Endothelial cell of umbilical vein (primary cell): ENCODE measurements at regions not wholly inside any gene's neighbourhood (a gene's known extent, or its start where the extent isn't known, plus 50 kb on each side); places are given as distances from the start of the nearest gene placed in this dataset.

Experiments
- BruUV-seq: library from RNA; stranded (reverse); fragments of 400-500 nt; replicated peaks from 2 replicates; lab custom pipeline; 2021; lab: Mats Ljungman, UMichigan
- CTCF ChIA-PET: fragments of 300-600, 350-600 bp; sonication (Branson Sonifier 250); formaldehyde crosslinking; loops from one replicate; lab custom pipeline; 2021; ENCODE audit warnings: antibody characterized with exemption, inconsistent platforms; lab: Charles Lee
- POLR2A ChIA-PET: fragments of 300-600, 350-600 bp; sonication (Branson Sonifier 250); formaldehyde crosslinking; loops from one replicate; lab custom pipeline; 2021; ENCODE audit warnings: antibody characterized with exemption, inconsistent platforms; lab: Charles Lee
- DNase-seq: peaks from one replicate; pipeline ENCODE4 v3.0.0-alpha.2; 2011; ENCODE audit warnings: low read depth, low spot score
- FAIRE-seq: peaks from 2 replicates; lab custom pipeline; 2011; peaks lifted over from hg19 to GRCh38; lab: Jason Lieb, UNC
- H2AFZ ChIP-seq: 2 replicates; pipeline ENCODE4 v1.6.0; 2012; ENCODE audit warnings: low read depth, low read length, control low read depth, inconsistent platforms
- H3K27ac ChIP-seq: 2 replicates; pipeline ENCODE4 v1.5.1; 2011; ENCODE audit warnings: low read depth, mild to moderate bottlenecking, control low read depth, low read length, moderate library complexity; ENCODE audit not compliant: insufficient read depth
- H3K27me3 ChIP-seq, 2 experiments: 2 replicates each; pipeline versions ENCODE4 v1.6.0 to v1.6.1; 2011; ENCODE audit warnings: low read length in 2 of 2, mixed read lengths in 1 of 2; ENCODE audit not compliant: control insufficient read depth in 2 of 2, insufficient read depth in 2 of 2
- H3K36me3 ChIP-seq, 2 experiments: 2 replicates in 1 of 2; 3 replicates in 1 of 2; pipeline ENCODE4 v1.5.1; 2011; ENCODE audit warnings: low read length in 2 of 2, mild to moderate bottlenecking in 1 of 2, moderate library complexity in 1 of 2; ENCODE audit not compliant: control insufficient read depth in 2 of 2, insufficient read depth in 2 of 2; ENCODE audit errors: extremely low read depth in 1 of 2
- H3K4me1 ChIP-seq: 3 replicates; pipeline ENCODE4 v1.5.1; 2011; ENCODE audit warnings: mild to moderate bottlenecking, low read length; ENCODE audit not compliant: control insufficient read depth, insufficient read depth; ENCODE audit errors: extremely low read depth
- H3K4me2 ChIP-seq: 2 replicates; pipeline ENCODE4 v1.6.1; 2011; ENCODE audit warnings: low read length, control low read depth, mixed read lengths; ENCODE audit not compliant: insufficient read depth
- H3K4me3 ChIP-seq, 3 experiments: fragments of 200-600 bp in 1 of 3; sonication (generic), shearing (Covaris generic) in 1 of 3; replicated peaks in 1 of 3; 2 replicates each; pipeline ENCODE4 v1.5.1; 2011 to 2016; ENCODE audit warnings: control low read depth in 3 of 3, low read length in 3 of 3, mild to moderate bottlenecking in 2 of 3, inconsistent platforms in 1 of 3, low read depth in 1 of 3, moderate library complexity in 1 of 3; ENCODE audit not compliant: insufficient read depth in 1 of 3
- H3K79me2 ChIP-seq: 2 replicates; pipeline ENCODE4 v1.6.0; 2012; ENCODE audit warnings: low read length, inconsistent platforms; ENCODE audit not compliant: control insufficient read depth, insufficient read depth
- H3K9ac ChIP-seq: replicated peaks from 2 replicates; pipeline ENCODE3; 2011; ENCODE audit warnings: low read length, control low read depth; ENCODE audit not compliant: insufficient read depth; ENCODE audit errors: extremely low read depth
- H3K9me1 ChIP-seq: replicated peaks from 3 replicates; pipeline ENCODE4 v1.6.0; 2011; ENCODE audit warnings: mild to moderate bottlenecking, low read length; ENCODE audit not compliant: control insufficient read depth, insufficient read depth; ENCODE audit errors: extremely low read depth
- H3K9me3 ChIP-seq: replicated peaks from 2 replicates; pipeline ENCODE4 v1.5.1; 2012; ENCODE audit warnings: low read length, inconsistent platforms; ENCODE audit not compliant: control insufficient read depth, insufficient read depth
- H4K20me1 ChIP-seq: replicated peaks from 2 replicates; pipeline ENCODE3; 2011; ENCODE audit warnings: mild to moderate bottlenecking, low read length; ENCODE audit not compliant: control insufficient read depth, insufficient read depth; ENCODE audit errors: extremely low read depth
- EZH2 ChIP-seq: IDR thresholded peaks from 2 replicates; pipeline ENCODE4 v1.6.1; 2012; ENCODE audit warnings: borderline replicate concordance, low read depth, mild to moderate bottlenecking, moderate library complexity, low read length, inconsistent platforms; ENCODE audit not compliant: severe bottlenecking
- FOS ChIP-seq: IDR thresholded peaks from 2 replicates; pipeline ENCODE4 v1.6.1; 2011; ENCODE audit warnings: mild to moderate bottlenecking, low read length, moderate library complexity, borderline replicate concordance; ENCODE audit not compliant: insufficient read depth
- GATA2 ChIP-seq: IDR thresholded peaks from 2 replicates; pipeline ENCODE4 v1.7.0; 2011; ENCODE audit warnings: low read depth, mild to moderate bottlenecking, moderate library complexity, mixed read lengths, low read length; ENCODE audit not compliant: insufficient read length, insufficient read depth
- JUN ChIP-seq: IDR thresholded peaks from 2 replicates; pipeline ENCODE4 v1.6.1; 2011; ENCODE audit warnings: borderline replicate concordance, low read depth; ENCODE audit not compliant: insufficient read length, insufficient read depth
- MYC ChIP-seq: IDR thresholded peaks from one replicate; pipeline ENCODE4 v1.6.1; 2011; ENCODE audit warnings: mild to moderate bottlenecking, low read depth, low read length
- POLR2A ChIP-seq: IDR thresholded peaks from 2 replicates; pipeline ENCODE4 v1.6.1; 2012; ENCODE audit warnings: low read depth, mild to moderate bottlenecking, control low read depth, low read length
- POLR2AphosphoS5 ChIP-seq: IDR thresholded peaks from 2 replicates; pipeline ENCODE4 v1.6.1; 2012; ENCODE audit warnings: low read depth, mild to moderate bottlenecking, control low read depth, low read length, moderate library complexity; ENCODE audit not compliant: insufficient read depth
- dilution Hi-C: fragments of 300-500 bp; cut with MboI; formaldehyde crosslinking; loops from one replicate; pipeline ENCODE4 v1.15.0; 2019; ENCODE audit warnings: low sequenced_read_pairs; ENCODE audit not compliant: extremely low pct_ligation_motif_present
- intact Hi-C: fragments of 100-400 bp; cut with micrococcal nuclease; formaldehyde crosslinking; loops from one replicate; pipeline ENCODE4 v1.10.0; 2022
- TF ChIP-seq, protein P1 (sequence below), 2 donors: IDR thresholded peaks; 1 replicate in 1 of 2; 2 replicates in 1 of 2; pipeline ENCODE4 v1.5.1; 2011; ENCODE audit warnings: low read length in 2 of 2, mild to moderate bottlenecking in 2 of 2, moderate library complexity in 2 of 2, control low read depth in 1 of 2, inconsistent platforms in 1 of 2, low read depth in 1 of 2; ENCODE audit not compliant: insufficient read depth in 1 of 2; ENCODE audit errors: extremely low read depth in 1 of 2
- TF ChIP-seq, protein P2 (sequence below): IDR thresholded peaks from 2 replicates; pipeline ENCODE4 v1.6.1; 2011; ENCODE audit not compliant: insufficient read depth, insufficient read length

- POLR2A ChIA-PET: no interaction called here
- FAIRE-seq (no peak), DNase-seq (no peak)
- Histone ChIP-seq H3K79me2 (no peaks in the 10 kb centered on the region), H2AFZ (no peak overlapping the region), H4K20me1 (no peaks in the 10 kb centered on the region), H3K9ac (no peak overlapping the region), H3K27ac (no peak overlapping the region), H3K27me3 (no peaks in the 10 kb centered on the region), H3K36me3 (no peaks in the 10 kb centered on the region), H3K4me2 (no peak overlapping the region), H3K9me1 (no peaks in the 10 kb centered on the region), H3K4me3 (no peak overlapping the region), H3K4me1 (no peaks in the 10 kb centered on the region), H3K9me3 (no peaks in the 10 kb centered on the region)
- no TSS peak for BruUV-seq
- TF ChIP-seq POLR2AphosphoS5: no peak
- TF ChIP-seq EZH2: no peak
- no peak for TF ChIP-seq JUN
- TF ChIP-seq MYC: no peak
- no peak for TF ChIP-seq POLR2A
- TF ChIP-seq, protein P1, sequence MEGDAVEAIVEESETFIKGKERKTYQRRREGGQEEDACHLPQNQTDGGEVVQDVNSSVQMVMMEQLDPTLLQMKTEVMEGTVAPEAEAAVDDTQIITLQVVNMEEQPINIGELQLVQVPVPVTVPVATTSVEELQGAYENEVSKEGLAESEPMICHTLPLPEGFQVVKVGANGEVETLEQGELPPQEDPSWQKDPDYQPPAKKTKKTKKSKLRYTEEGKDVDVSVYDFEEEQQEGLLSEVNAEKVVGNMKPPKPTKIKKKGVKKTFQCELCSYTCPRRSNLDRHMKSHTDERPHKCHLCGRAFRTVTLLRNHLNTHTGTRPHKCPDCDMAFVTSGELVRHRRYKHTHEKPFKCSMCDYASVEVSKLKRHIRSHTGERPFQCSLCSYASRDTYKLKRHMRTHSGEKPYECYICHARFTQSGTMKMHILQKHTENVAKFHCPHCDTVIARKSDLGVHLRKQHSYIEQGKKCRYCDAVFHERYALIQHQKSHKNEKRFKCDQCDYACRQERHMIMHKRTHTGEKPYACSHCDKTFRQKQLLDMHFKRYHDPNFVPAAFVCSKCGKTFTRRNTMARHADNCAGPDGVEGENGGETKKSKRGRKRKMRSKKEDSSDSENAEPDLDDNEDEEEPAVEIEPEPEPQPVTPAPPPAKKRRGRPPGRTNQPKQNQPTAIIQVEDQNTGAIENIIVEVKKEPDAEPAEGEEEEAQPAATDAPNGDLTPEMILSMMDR (IDR thresholded peaks at IDR 0.05; ENCODE audit: extremely low read depth in 1 of 2, insufficient read depth in 1 of 2, low read depth in 1 of 2, low read length in 2 of 2): no peak
- no peak for TF ChIP-seq FOS
- no peak for TF ChIP-seq GATA2
- TF ChIP-seq, protein P2, sequence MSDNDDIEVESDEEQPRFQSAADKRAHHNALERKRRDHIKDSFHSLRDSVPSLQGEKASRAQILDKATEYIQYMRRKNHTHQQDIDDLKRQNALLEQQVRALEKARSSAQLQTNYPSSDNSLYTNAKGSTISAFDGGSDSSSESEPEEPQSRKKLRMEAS: no peak
- CTCF ChIA-PET: no interaction called here
- dilution Hi-C loops: no loop called here
- intact Hi-C loops: no loop called here
Measured at GRCh38 chrX:139293991-139294390, 236.5 kb upstream of the F9 start.
